ENCODE measurements at regions not wholly inside any gene's neighbourhood (a gene's known extent, or its start where the extent isn't known, plus 50 kb on each side); places are given as distances from the start of the nearest gene placed in this dataset.
"Not testable (repeated sequence)": the region's sequence is repeated elsewhere in the genome, so short reads cannot be mapped to it uniquely, and the experiment has no call there.

DNA sequence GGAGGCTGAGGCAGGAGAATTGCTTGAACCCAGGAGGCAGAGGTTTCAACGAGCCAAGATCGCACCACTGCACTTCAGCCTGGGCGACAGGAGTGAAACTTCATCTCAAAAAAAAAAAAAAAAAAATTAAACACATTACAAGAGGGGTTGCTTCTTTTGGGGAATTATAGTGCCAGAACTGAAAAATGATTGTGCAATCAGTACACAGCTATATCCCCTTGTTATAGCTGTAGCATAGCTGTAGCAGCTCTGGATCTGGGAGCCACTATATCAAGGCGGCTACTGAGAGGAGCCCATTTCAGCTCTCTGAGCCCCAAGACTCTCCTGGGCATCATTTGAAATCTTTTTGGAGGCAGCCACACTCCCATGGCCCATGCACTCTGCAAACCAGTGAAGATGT lies 334.3 kb downstream of the TFAP2A start:
- H3K4me1 ChIP-seq, result peaks cover 4% of the 10 kb centered on the region
- no peaks in the 10 kb centered on the region for H3K36me3 ChIP-seq
- H3K9me3 ChIP-seq, result no peaks in the 10 kb centered on the region
- no peak for ATAC-seq
- H3K27me3 ChIP-seq (ENCODE audit: low read depth), result no peaks in the 10 kb centered on the region
- intact Hi-C loops (cut with DNase I), result no loop called here
- no peak overlapping the region for H3K4me3 ChIP-seq
- TF ChIP-seq CTCF (IDR thresholded peaks at IDR 0.05), result no peak
- no peak for DNase-seq
- no peak overlapping the region for H3K27ac ChIP-seq

DNA sequence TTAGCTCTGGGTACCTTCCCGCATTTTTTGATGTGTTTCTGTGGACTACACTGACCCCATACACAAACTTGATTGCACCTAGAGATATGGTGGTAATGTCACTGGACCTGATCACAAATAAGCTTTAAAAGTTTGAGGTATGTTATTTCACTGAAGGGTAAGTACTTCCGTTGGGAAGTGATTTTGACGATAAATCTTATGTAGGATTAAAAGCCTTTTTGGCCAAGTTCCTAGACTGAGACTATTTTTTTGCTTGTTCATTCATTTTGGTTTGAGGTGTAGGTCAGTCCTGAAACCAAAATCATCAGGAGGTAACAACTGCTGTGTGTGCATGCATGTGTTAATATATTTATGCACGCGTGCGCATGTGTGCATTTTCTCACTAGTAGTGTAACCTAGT lies 336.3 kb downstream of the TFAP2A start:
- H3K27me3 ChIP-seq (ENCODE audit: low read depth), result no peaks in the 10 kb centered on the region
- H3K4me3 ChIP-seq, result no peak overlapping the region
- ATAC-seq (no peak), DNase-seq (no peak)
- TF ChIP-seq CTCF (IDR thresholded peaks at IDR 0.05), result no peak
- no peaks in the 10 kb centered on the region for H3K9me3 ChIP-seq
- H3K36me3 ChIP-seq, result no peaks in the 10 kb centered on the region
- intact Hi-C loops (cut with DNase I), result no loop called here
- peaks cover 4% of the 10 kb centered on the region for H3K4me1 ChIP-seq
- H3K27ac ChIP-seq, result no peak overlapping the region

- H3K4me1 ChIP-seq; H3K27ac ChIP-seq; DNase-seq; H3K4me3 ChIP-seq; intact Hi-C loops (cut with DNase I); H3K36me3 ChIP-seq; H3K27me3 ChIP-seq (ENCODE audit: low read depth); H3K9me3 ChIP-seq; ATAC-seq: not testable (repeated sequence)
Observed at GRCh38 chr6:10074726-10075125, 340.1 kb downstream of the TFAP2A start.

GRCh38 chr6:10073341-10073740 lies 341.5 kb downstream of the TFAP2A start:
- no peaks in the 10 kb centered on the region for H3K36me3 ChIP-seq
- H3K4me3 ChIP-seq, result no peak overlapping the region
- intact Hi-C loops (cut with DNase I), result no loop called here
- TF ChIP-seq CTCF (IDR thresholded peaks at IDR 0.05), result no peak
- ATAC-seq (no peak), DNase-seq (no peak)
- no peaks in the 10 kb centered on the region for H3K9me3 ChIP-seq
- H3K27ac ChIP-seq, result no peak overlapping the region
- no peaks in the 10 kb centered on the region for H3K27me3 ChIP-seq (ENCODE audit: low read depth)
- H3K4me1 ChIP-seq, result no peaks in the 10 kb centered on the region

DNA sequence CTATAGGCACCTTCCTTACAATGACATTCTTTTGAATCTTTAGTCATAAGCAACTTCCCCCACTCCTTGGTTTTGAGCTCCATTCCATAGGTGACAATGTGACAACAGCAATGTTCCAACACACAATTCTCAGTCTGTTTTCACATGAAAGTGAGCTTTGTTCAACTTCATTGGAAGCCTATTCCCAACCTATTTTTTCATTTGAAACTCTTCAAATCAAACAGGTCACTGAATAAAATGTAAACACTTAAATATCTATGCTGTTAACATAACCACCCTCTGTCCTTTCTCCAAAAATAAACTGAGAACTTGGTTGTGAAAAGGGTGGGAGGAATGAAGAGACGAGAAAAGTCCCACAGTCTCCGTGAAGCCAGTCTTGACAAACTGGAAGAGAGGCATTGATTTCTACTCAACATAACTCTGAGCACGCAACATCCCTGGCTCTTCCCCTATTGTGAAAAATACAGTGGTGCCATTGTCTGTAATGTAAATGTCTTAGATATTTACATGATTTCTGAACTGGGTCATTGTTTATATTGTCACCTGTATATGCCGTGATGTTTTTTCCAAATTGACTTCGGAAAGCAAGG lies 343.1 kb downstream of the TFAP2A start:
- no peak for DNase-seq
- no peak for ATAC-seq
- Histone ChIP-seq H3K4me1 (no peaks in the 10 kb centered on the region), H3K27ac (no peak overlapping the region), H3K36me3 (no peaks in the 10 kb centered on the region), H3K27me3 (ENCODE audit: low read depth) (no peaks in the 10 kb centered on the region), H3K9me3 (no peaks in the 10 kb centered on the region), H3K4me3 (no peak overlapping the region)
- TF ChIP-seq CTCF (IDR thresholded peaks at IDR 0.05), result no peak
- intact Hi-C loops (cut with DNase I), result no loop called here

GRCh38 chr6:10060004-10060403 lies 354.9 kb downstream of the TFAP2A start:
- intact Hi-C loops (cut with DNase I), result no loop called here
- DNase-seq (no peak), ATAC-seq (no peak)
- H3K9me3 ChIP-seq, result no peaks in the 10 kb centered on the region
- no peak overlapping the region for H3K4me3 ChIP-seq
- H3K36me3 ChIP-seq, result no peaks in the 10 kb centered on the region
- H3K27ac ChIP-seq, result no peak overlapping the region
- no peak for TF ChIP-seq CTCF (IDR thresholded peaks at IDR 0.05)
- H3K4me1 ChIP-seq, result no peaks in the 10 kb centered on the region
- H3K27me3 ChIP-seq (ENCODE audit: low read depth), result no peaks in the 10 kb centered on the region

Data from lower lobe of right lung (tissue), 2 donors.